Esophagus muscularis mucosa (tissue), 4 donors: ENCODE measurements at regions not wholly inside any gene's neighbourhood (a gene's known extent, or its start where the extent isn't known, plus 50 kb on each side); places are given as distances from the start of the nearest gene placed in this dataset.

ENCODE experiments used
- EP300 ChIP-seq: sonication (generic); formaldehyde crosslinking; IDR thresholded peaks from one replicate; pipeline ENCODE4 v1.6.1; 2017; ENCODE audit warnings: antibody characterized with exemption
- POLR2AphosphoS5 ChIP-seq, 2 donors: sonication (generic); formaldehyde crosslinking; IDR thresholded peaks; one replicate each; pipeline ENCODE4 v1.6.1; 2017; ENCODE audit warnings: antibody characterized with exemption in 2 of 2
- TF ChIP-seq, protein P1 (sequence below), 3 experiments: fragments of 200-600 bp in 2 of 3; fragments of 450-650 bp in 1 of 3; sonication (generic) in 2 of 3; IDR thresholded peaks; one replicate each; pipeline ENCODE4 v1.5.1; 2017 to 2019; ENCODE audit warnings: antibody characterized with exemption in 3 of 3, mild to moderate bottlenecking in 2 of 3, moderate library complexity in 1 of 3

DNA sequence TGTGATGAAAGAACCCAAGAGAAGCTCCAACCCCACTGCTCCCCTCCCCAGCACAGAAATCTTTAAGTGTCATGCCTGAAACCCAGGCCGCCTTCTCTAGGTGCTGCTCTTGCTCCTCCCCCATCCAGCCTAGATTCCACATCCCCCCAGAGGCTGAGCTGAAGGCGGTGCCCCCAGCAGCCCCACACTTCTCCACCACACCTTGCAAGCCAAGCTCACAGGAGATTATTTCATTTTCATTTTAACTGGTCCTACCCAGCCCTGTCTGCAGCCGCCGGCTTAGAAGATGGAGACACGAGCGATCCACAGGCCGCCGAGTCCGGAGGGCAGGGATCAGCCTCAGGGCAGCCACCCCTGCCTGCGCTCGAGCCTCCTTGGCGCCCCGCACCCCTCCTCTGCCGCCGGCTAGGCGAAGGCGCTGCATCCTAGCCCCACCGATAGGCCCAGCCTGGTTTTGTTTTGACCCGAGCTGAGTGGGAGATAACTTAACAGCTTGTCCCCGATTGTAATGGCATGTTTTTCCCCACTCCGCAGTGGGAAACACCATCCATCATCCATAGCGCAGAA, 125.3 kb downstream of the RBFOX3 start:
- TF ChIP-seq POLR2AphosphoS5 (IDR thresholded peaks at IDR 0.05) (no peak), EP300 (no peak)
- TF ChIP-seq, protein P1, sequence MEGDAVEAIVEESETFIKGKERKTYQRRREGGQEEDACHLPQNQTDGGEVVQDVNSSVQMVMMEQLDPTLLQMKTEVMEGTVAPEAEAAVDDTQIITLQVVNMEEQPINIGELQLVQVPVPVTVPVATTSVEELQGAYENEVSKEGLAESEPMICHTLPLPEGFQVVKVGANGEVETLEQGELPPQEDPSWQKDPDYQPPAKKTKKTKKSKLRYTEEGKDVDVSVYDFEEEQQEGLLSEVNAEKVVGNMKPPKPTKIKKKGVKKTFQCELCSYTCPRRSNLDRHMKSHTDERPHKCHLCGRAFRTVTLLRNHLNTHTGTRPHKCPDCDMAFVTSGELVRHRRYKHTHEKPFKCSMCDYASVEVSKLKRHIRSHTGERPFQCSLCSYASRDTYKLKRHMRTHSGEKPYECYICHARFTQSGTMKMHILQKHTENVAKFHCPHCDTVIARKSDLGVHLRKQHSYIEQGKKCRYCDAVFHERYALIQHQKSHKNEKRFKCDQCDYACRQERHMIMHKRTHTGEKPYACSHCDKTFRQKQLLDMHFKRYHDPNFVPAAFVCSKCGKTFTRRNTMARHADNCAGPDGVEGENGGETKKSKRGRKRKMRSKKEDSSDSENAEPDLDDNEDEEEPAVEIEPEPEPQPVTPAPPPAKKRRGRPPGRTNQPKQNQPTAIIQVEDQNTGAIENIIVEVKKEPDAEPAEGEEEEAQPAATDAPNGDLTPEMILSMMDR (IDR thresholded peaks at IDR 0.05) = no peak
